A549 (cell line): ENCODE measurements at regions not wholly inside any gene's neighbourhood (a gene's known extent, or its start where the extent isn't known, plus 50 kb on each side); places are given as distances from the start of the nearest gene placed in this dataset.

Experiments
- ATAC-seq, 2 experiments: fragments of 200-7000 bp in 1 of 2; fragments of >200 bp in 1 of 2; cut with Nextera tagmentation in 1 of 2; cut with Tn5 transposase in 1 of 2; 3 replicates each; pipeline versions ENCODE4 v1.8.0 to v1.9.1; 2018 to 2020; ENCODE audit warnings: mild to moderate bottlenecking in 1 of 2, moderate library complexity in 1 of 2
- CTCF ChIA-PET: fragments of 300-600 bp; sonication (Branson Sonifier 250); formaldehyde crosslinking; extraction: SDS; loops from one replicate; lab custom pipeline; 2021; ENCODE audit warnings: antibody characterized with exemption, inconsistent platforms; lab: Yijun Ruan, JAX
- POLR2A ChIA-PET: fragments of 350-600 bp; formaldehyde crosslinking; extraction: SDS; loops from one replicate; lab custom pipeline; 2021; ENCODE audit warnings: antibody characterized with exemption, inconsistent platforms; lab: Yijun Ruan, JAX
- DNase-seq, 2 experiments: peaks; one replicate each; pipeline versions ENCODE4 v3.0.0 to v3.0.0-alpha.2; 2011 to 2016; ENCODE audit warnings: low read depth in 1 of 2, low spot score in 1 of 2
- FAIRE-seq: peaks from 2 replicates; lab custom pipeline; 2011; peaks lifted over from hg19 to GRCh38; lab: Jason Lieb, UNC
- H3K27ac ChIP-seq, 2 experiments: fragments of >200 bp; sonication (Bioruptor Twin); formaldehyde crosslinking; 3 replicates each; pipeline ENCODE4 v1.5.1; 2016 to 2017
- H3K4me1 ChIP-seq: fragments of >200 bp; sonication (Bioruptor Twin); formaldehyde crosslinking; 3 replicates; pipeline ENCODE4 v1.6.1; 2016
- H3K4me2 ChIP-seq: fragments of >200 bp; sonication (Bioruptor Twin); formaldehyde crosslinking; 3 replicates; pipeline ENCODE4 v1.6.1; 2016
- H3K4me3 ChIP-seq: fragments of >200 bp; sonication (Bioruptor Twin); formaldehyde crosslinking; 3 replicates; pipeline ENCODE4 v1.5.1; 2016
- H3K9me3 ChIP-seq: fragments of >200 bp; sonication (Bioruptor Twin); formaldehyde crosslinking; 3 replicates; pipeline ENCODE4 v1.6.1; 2016
- BHLHE40 ChIP-seq: IDR thresholded peaks from 2 replicates; pipeline ENCODE4 v1.6.1; 2012; ENCODE audit warnings: low read depth, low read length, inconsistent platforms
- CBX2 ChIP-seq: fragments of 200-600 bp; sonication (generic); IDR thresholded peaks from 2 replicates; pipeline ENCODE4 v1.6.1; 2016; ENCODE audit warnings: low read depth, mild to moderate bottlenecking, borderline replicate concordance
- CBX8 ChIP-seq: fragments of 200-600 bp; sonication (generic); IDR thresholded peaks from 2 replicates; pipeline ENCODE4 v1.6.1; 2016
- EHF ChIP-seq: fragments of 250-450 bp; sonication (Bioruptor Pico); IDR thresholded peaks from 2 replicates; pipeline ENCODE4 v1.5.0; 2020; ENCODE audit warnings: mild to moderate bottlenecking
- FOSL2 ChIP-seq, 2 experiments: fragments of 450-650 bp in 1 of 2; fragments of >200 bp in 1 of 2; sonication (Bioruptor Twin) in 1 of 2; formaldehyde crosslinking; IDR thresholded peaks; 2 replicates each; pipeline versions ENCODE4 v1.5.0 to v1.6.1; 2016 to 2020; ENCODE audit warnings: mild to moderate bottlenecking in 1 of 2, moderate library complexity in 1 of 2
- FOXS1 ChIP-seq: fragments of 250-450 bp; sonication (Bioruptor Pico); IDR thresholded peaks from 2 replicates; pipeline ENCODE4 v1.5.0; 2020; ENCODE audit warnings: mild to moderate bottlenecking, moderate library complexity
- HOXB5 ChIP-seq: fragments of 250-450 bp; sonication (Bioruptor Pico); IDR thresholded peaks from 2 replicates; pipeline ENCODE4 v1.5.0; 2020; ENCODE audit warnings: mild to moderate bottlenecking, moderate library complexity
- JUN ChIP-seq, 2 experiments: fragments of >200 bp; sonication (Bioruptor Twin); formaldehyde crosslinking; IDR thresholded peaks; 2 replicates in 1 of 2; 3 replicates in 1 of 2; pipeline ENCODE4 v1.6.1; 2016 to 2017
- KDM5A ChIP-seq: fragments of 200-600 bp; sonication (generic); IDR thresholded peaks from 2 replicates; pipeline ENCODE4 v1.6.1; 2016; ENCODE audit warnings: antibody characterized with exemption, mild to moderate bottlenecking
- MAFK ChIP-seq: fragments of 450-650 bp; IDR thresholded peaks from 2 replicates; pipeline ENCODE4 v1.6.1; 2014; ENCODE audit not compliant: partially characterized antibody
- MYC ChIP-seq: IDR thresholded peaks from 2 replicates; pipeline ENCODE4 v1.6.1; 2012; ENCODE audit warnings: mild to moderate bottlenecking, inconsistent platforms, low read length, improper control_type of control experiment, borderline replicate concordance
- NFE2L2 ChIP-seq: fragments of 150-350 bp; conservative IDR thresholded peaks from 2 replicates; pipeline ENCODE4 v1.6.1; 2014; ENCODE audit warnings: low read length
- NR3C1 ChIP-seq: fragments of >200 bp; sonication (Bioruptor Twin); formaldehyde crosslinking; IDR thresholded peaks from 3 replicates; pipeline ENCODE4 v1.6.1; 2017
- RCOR1 ChIP-seq: fragments of 150-350 bp; IDR thresholded peaks from 2 replicates; pipeline ENCODE4 v1.6.1; 2014; ENCODE audit warnings: antibody characterized with exemption, low read length, low read depth
- RNF2 ChIP-seq: fragments of 200-600 bp; sonication (generic); IDR thresholded peaks from 2 replicates; pipeline ENCODE4 v1.6.1; 2016; ENCODE audit warnings: low read depth, mild to moderate bottlenecking, antibody characterized with exemption, moderate library complexity, borderline replicate concordance
- SREBF2 ChIP-seq: fragments of 450-650 bp; IDR thresholded peaks from 2 replicates; pipeline ENCODE4 v1.6.1; 2014; ENCODE audit warnings: mild to moderate bottlenecking, moderate library complexity
- TFCP2L1 ChIP-seq: fragments of 250-450 bp; sonication (Bioruptor Pico); IDR thresholded peaks from 2 replicates; pipeline ENCODE4 v1.5.0; 2021; ENCODE audit warnings: mild to moderate bottlenecking
- WGBS: methylation state at CpG from one replicate; pipeline ENCODE4 v1.1.6; 2017; ENCODE audit errors: missing lambda C conversion rate; 5-methylcytosine and 5-hydroxymethylcytosine counted together
- TF ChIP-seq, protein P1 (sequence below): IDR thresholded peaks from 2 replicates; pipeline ENCODE4 v1.6.1; 2012
- TF ChIP-seq, protein P2 (sequence below): fragments of 250-450 bp; sonication (Bioruptor Pico); IDR thresholded peaks from 2 replicates; pipeline ENCODE4 v1.5.0; 2021; ENCODE audit warnings: mild to moderate bottlenecking, moderate library complexity, borderline replicate concordance
- TF ChIP-seq, protein P3 (sequence below): fragments of 150-350 bp; IDR thresholded peaks from 2 replicates; pipeline ENCODE4 v1.6.1; 2014; ENCODE audit warnings: low read depth, mild to moderate bottlenecking, low read length
- TF ChIP-seq, protein P4 (sequence below): fragments of 450-650 bp; IDR thresholded peaks from 2 replicates; pipeline ENCODE4 v1.6.1; 2014; ENCODE audit warnings: antibody characterized with exemption

DNA sequence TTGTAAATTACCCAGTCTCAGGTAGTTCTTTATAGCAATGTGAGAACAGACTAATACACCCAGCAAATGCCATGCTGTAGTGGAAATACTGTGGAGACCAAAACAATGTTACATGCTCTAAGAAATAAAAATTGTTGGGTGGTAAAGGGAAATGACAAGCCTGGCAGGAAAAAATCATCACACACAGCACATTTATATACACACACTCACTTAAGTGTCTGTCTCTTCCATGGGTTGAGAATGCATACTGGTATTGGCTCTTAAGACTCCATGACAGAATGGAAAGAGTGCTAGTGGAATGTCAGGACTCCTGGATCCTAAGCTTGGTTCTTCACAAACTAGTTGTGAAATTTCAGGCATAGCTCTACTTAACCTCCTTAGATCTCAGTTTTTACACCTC lies 343.0 kb downstream of the CD83 start:
- H3K4me2 ChIP-seq = no peak overlapping the region
- no peak for TF ChIP-seq JUN (IDR thresholded peaks at IDR 0.05)
- TF ChIP-seq FOSL2 (IDR thresholded peaks at IDR 0.05) = no peak
- TF ChIP-seq FOSL2 (CRISPR knock-in tag; IDR thresholded peaks at IDR 0.05) = no peak
- no peak for TF ChIP-seq RCOR1
- TF ChIP-seq EHF (CRISPR knock-in tag) = no peak
- TF ChIP-seq, protein P1, sequence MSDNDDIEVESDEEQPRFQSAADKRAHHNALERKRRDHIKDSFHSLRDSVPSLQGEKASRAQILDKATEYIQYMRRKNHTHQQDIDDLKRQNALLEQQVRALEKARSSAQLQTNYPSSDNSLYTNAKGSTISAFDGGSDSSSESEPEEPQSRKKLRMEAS = no peak
- TF ChIP-seq, protein P2, sequence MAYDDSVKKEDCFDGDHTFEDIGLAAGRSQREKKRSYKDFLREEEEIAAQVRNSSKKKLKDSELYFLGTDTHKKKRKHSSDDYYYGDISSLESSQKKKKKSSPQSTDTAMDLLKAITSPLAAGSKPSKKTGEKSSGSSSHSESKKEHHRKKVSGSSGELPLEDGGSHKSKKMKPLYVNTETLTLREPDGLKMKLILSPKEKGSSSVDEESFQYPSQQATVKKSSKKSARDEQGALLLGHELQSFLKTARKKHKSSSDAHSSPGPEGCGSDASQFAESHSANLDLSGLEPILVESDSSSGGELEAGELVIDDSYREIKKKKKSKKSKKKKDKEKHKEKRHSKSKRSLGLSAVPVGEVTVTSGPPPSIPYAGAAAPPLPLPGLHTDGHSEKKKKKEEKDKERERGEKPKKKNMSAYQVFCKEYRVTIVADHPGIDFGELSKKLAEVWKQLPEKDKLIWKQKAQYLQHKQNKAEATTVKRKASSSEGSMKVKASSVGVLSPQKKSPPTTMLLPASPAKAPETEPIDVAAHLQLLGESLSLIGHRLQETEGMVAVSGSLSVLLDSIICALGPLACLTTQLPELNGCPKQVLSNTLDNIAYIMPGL = no peak
- no peak for TF ChIP-seq RNF2
- TF ChIP-seq BHLHE40 = no peak
- TF ChIP-seq CBX8 = no peak
- TF ChIP-seq, all 56 proteins: peak for 0
- DNase-seq (no peak), ATAC-seq (no peak), FAIRE-seq (no peak)
- H3K4me3 ChIP-seq = no peak overlapping the region
- ChIA-PET CTCF (interaction anchor here (0.6 to 1.5 kb wide), 2 partner anchors 15 to 713 kb away, joined by 3 read pairs; no protein-coding TSS in a partner anchor), POLR2A (no interaction called here)
- H3K9me3 ChIP-seq = no peaks in the 10 kb centered on the region; the same call in 2 of the 3 replicates
- H3K27ac ChIP-seq = no peak overlapping the region
- peaks cover 12% of the 10 kb centered on the region; the same call in 2 of the 3 replicates for H3K4me1 ChIP-seq

DNA sequence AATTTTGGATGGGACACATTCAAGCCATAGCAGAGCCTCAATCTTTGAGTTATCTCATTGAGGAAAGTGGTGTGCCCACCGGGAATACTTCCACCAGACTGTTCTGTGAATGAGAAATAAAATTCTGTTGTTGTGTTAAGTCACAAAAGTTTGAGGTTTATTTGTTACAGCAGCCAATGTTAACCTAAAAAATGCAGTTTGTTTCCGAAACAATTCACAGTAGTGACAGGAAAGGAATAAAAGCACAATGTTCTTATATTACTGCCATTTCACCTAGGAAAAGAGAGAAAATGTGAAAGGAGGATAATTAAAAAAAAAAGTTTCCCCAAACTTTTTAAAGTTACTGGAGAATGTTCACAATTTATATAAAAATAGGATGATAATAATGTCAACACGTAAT lies 344.6 kb downstream of the CD83 start:
- no peak for FAIRE-seq
- peaks cover 12% of the 10 kb centered on the region; the same call in 2 of the 3 replicates for H3K4me1 ChIP-seq
- POLR2A ChIA-PET = no interaction called here

DNA sequence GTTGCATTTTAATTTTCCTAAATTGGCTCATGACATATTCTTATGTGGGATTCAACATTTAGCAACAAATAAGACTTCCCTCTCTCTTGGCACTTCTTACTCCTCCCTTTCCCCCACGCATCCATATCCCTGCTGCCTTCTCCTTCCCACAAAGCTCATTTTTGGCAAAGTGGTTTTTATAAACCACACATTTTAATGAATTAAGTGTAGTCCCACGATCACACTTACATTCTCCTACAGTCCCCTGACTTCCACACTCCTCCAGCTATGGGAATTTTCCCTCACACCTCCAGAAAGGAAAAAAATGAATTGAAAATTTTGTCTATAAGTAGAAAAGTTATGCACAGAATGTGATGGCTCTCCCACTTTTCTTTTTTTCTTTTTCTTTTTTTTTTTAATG lies 345.0 kb downstream of the CD83 start:
- ATAC-seq (no peak), DNase-seq (no peak), FAIRE-seq (no peak)
- H3K4me1 ChIP-seq = peaks cover 12% of the 10 kb centered on the region; the same call in 2 of the 3 replicates
- no peak for TF ChIP-seq NFE2L2
- no peak for TF ChIP-seq SREBF2
- TF ChIP-seq KDM5A = no peak
- TF ChIP-seq HOXB5 (CRISPR knock-in tag) = no peak
- no peak for TF ChIP-seq NR3C1
- TF ChIP-seq MAFK = no peak
- TF ChIP-seq JUN (IDR thresholded peaks at IDR 0.05) = no peak
- no peak for TF ChIP-seq RCOR1
- TF ChIP-seq FOXS1 (CRISPR knock-in tag) = no peak
- TF ChIP-seq, protein P1 = no peak
- no peak for TF ChIP-seq MYC
- TF ChIP-seq, protein P3, sequence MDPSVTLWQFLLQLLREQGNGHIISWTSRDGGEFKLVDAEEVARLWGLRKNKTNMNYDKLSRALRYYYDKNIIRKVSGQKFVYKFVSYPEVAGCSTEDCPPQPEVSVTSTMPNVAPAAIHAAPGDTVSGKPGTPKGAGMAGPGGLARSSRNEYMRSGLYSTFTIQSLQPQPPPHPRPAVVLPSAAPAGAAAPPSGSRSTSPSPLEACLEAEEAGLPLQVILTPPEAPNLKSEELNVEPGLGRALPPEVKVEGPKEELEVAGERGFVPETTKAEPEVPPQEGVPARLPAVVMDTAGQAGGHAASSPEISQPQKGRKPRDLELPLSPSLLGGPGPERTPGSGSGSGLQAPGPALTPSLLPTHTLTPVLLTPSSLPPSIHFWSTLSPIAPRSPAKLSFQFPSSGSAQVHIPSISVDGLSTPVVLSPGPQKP = no peak
- no peak overlapping the region for H3K27ac ChIP-seq
- CTCF ChIA-PET = no interaction called here
- POLR2A ChIA-PET = no interaction called here
- H3K4me2 ChIP-seq = no peak overlapping the region
- WGBS = 59% methylated on average over 2 of the region's 2 CpGs
- H3K9me3 ChIP-seq = no peaks in the 10 kb centered on the region; the same call in 2 of the 3 replicates
- H3K4me3 ChIP-seq = no peak overlapping the region

More for the DNA sequence above, 344.6 kb downstream of the CD83 start:
- WGBS = 63% methylated on average over 3 of the region's 3 CpGs
- H3K4me3 ChIP-seq = no peak overlapping the region
- TF ChIP-seq FOSL2 (IDR thresholded peaks at IDR 0.05) (no peak), FOSL2 (CRISPR knock-in tag; IDR thresholded peaks at IDR 0.05) (no peak), TFCP2L1 (CRISPR knock-in tag) (no peak), CBX2 (no peak)
- TF ChIP-seq, protein P4, sequence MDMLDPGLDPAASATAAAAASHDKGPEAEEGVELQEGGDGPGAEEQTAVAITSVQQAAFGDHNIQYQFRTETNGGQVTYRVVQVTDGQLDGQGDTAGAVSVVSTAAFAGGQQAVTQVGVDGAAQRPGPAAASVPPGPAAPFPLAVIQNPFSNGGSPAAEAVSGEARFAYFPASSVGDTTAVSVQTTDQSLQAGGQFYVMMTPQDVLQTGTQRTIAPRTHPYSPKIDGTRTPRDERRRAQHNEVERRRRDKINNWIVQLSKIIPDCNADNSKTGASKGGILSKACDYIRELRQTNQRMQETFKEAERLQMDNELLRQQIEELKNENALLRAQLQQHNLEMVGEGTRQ = no peak
- H3K27ac ChIP-seq = no peak overlapping the region
- H3K4me2 ChIP-seq = no peak overlapping the region
- H3K9me3 ChIP-seq = no peaks in the 10 kb centered on the region; the same call in 2 of the 3 replicates
- CTCF ChIA-PET = no interaction called here
- no peak for ATAC-seq
- no peak for DNase-seq
